GM12878 (cell line): ENCODE measurements at regions not wholly inside any gene's neighbourhood (a gene's known extent, or its start where the extent isn't known, plus 50 kb on each side); places are given as distances from the start of the nearest gene placed in this dataset.
"Not testable (repeated sequence)": the region's sequence is repeated elsewhere in the genome, so short reads cannot be mapped to it uniquely, and the experiment has no call there.

Source experiments
- ATAC-seq: fragments of 200-7000 bp; cut with Tn5 transposase; 3 replicates; pipeline ENCODE4 v1.9.1; 2020; ENCODE audit warnings: mild to moderate bottlenecking, moderate library complexity
- BruUV-seq: library from RNA; stranded (reverse); fragments of 400-500 nt; replicated peaks from 2 replicates; lab custom pipeline; 2021; lab: Mats Ljungman, UMichigan
- CTCF ChIA-PET: fragments of 300-600 bp; sonication (Branson Sonifier 250); formaldehyde crosslinking; extraction: SDS; loops from one replicate; lab custom pipeline; 2021; ENCODE audit warnings: inconsistent platforms; lab: Yijun Ruan, JAX
- POLR2A ChIA-PET: fragments of 350-600 bp; formaldehyde crosslinking; extraction: SDS; loops from one replicate; lab custom pipeline; 2021; ENCODE audit warnings: inconsistent platforms; lab: Charles Lee
- RAD21 ChIA-PET: fragments of 300-600 bp; sonication (Branson Sonifier 250); formaldehyde crosslinking; loops from one replicate; lab custom pipeline; 2023; ENCODE audit warnings: antibody characterized with exemption; ENCODE audit not compliant: unreplicated experiment; lab: Charles Lee
- SMC1A ChIA-PET: fragments of 300-600 bp; sonication (Branson Sonifier 250); formaldehyde crosslinking; loops from one replicate; lab custom pipeline; 2023; ENCODE audit not compliant: unreplicated experiment, uncharacterized antibody; lab: Charles Lee
- DNase-seq: peaks from one replicate; pipeline ENCODE4 v3.0.0-alpha.2; 2011; ENCODE audit warnings: low read depth, low spot score
- FAIRE-seq: peaks from 3 replicates; lab custom pipeline; 2011; peaks lifted over from hg19 to GRCh38; lab: Jason Lieb, UNC
- H2AFZ ChIP-seq: 2 replicates; pipeline ENCODE4 v1.6.0; 2011; ENCODE audit warnings: low read depth, low read length, control low read depth; ENCODE audit not compliant: control insufficient read depth
- H3K27ac ChIP-seq: 2 replicates; pipeline ENCODE4 v1.5.1; 2011; ENCODE audit warnings: control low read depth; ENCODE audit not compliant: control insufficient read depth, insufficient read depth
- H3K27me3 ChIP-seq, 2 experiments: replicated peaks in 1 of 2; 2 replicates each; pipeline versions ENCODE4 v1.6.0 to v1.6.1; 2011; ENCODE audit warnings: low read length in 1 of 2; ENCODE audit not compliant: control insufficient read depth in 2 of 2, insufficient read depth in 2 of 2
- H3K36me3 ChIP-seq, 2 experiments: 2 replicates each; pipeline ENCODE4 v1.5.1; 2011; ENCODE audit warnings: low read length in 1 of 2; ENCODE audit not compliant: control insufficient read depth in 2 of 2, insufficient read depth in 2 of 2
- H3K4me1 ChIP-seq: 2 replicates; pipeline ENCODE4 v1.6.1; 2011; ENCODE audit warnings: mild to moderate bottlenecking, low read length, moderate library complexity, mixed read lengths; ENCODE audit not compliant: control insufficient read depth, insufficient read depth
- H3K4me2 ChIP-seq: 2 replicates; pipeline ENCODE4 v1.6.0; 2011; ENCODE audit warnings: control low read depth; ENCODE audit not compliant: control insufficient read depth, insufficient read depth
- H3K4me3 ChIP-seq: fragments of 200-600 bp; sonication (generic); 2 replicates; pipeline ENCODE4 v1.5.1; 2016
- H3K79me2 ChIP-seq: 2 replicates; pipeline ENCODE4 v1.6.0; 2011; ENCODE audit warnings: low read length; ENCODE audit not compliant: control insufficient read depth, insufficient read depth
- H3K9ac ChIP-seq: 2 replicates; pipeline ENCODE4 v1.8.0; 2011; ENCODE audit warnings: low read length, control low read depth, mixed read lengths; ENCODE audit not compliant: control insufficient read depth, insufficient read depth
- H3K9me3 ChIP-seq: replicated peaks from 3 replicates; pipeline ENCODE4 v1.5.1; 2011; ENCODE audit warnings: mild to moderate bottlenecking, low read length; ENCODE audit not compliant: control insufficient read depth, insufficient read depth
- H4K20me1 ChIP-seq: 2 replicates; pipeline ENCODE4 v1.6.0; 2011; ENCODE audit not compliant: control insufficient read depth, insufficient read depth
- BCL11A ChIP-seq: IDR thresholded peaks from 2 replicates; pipeline ENCODE4 v1.6.1; 2011; ENCODE audit warnings: low read depth, low read length
- PML ChIP-seq: IDR thresholded peaks from 2 replicates; pipeline ENCODE4 v1.6.1; 2012; ENCODE audit warnings: low read length, inconsistent platforms
- RAD51 ChIP-seq: fragments of 450-650 bp; IDR thresholded peaks from 2 replicates; pipeline ENCODE4 v1.6.1; 2016; ENCODE audit warnings: moderate library complexity, mild to moderate bottlenecking, inconsistent platforms
- WGBS: methylation state at CpG from one replicate; pipeline ENCODE4 v1.1.6; 2016; ENCODE audit warnings: low lambda C conversion rate; ENCODE audit not compliant: insufficient replicate concordance, insufficient coverage; ENCODE audit errors: missing lambda C conversion rate; 5-methylcytosine and 5-hydroxymethylcytosine counted together
- in situ Hi-C: fragments of 300-500 bp; cut with MboI; formaldehyde crosslinking; loops from 9 replicates; pipeline ENCODE4 v1.14.3; 2018; ENCODE audit warnings: mixed read lengths
- intact Hi-C: fragments of 100-400 bp; cut with micrococcal nuclease; formaldehyde crosslinking; loops from one replicate; pipeline ENCODE4 v1.14.2; 2022; ENCODE audit not compliant: unreplicated experiment
- TF ChIP-seq, protein P1 (sequence below): fragments of 150-350 bp; IDR thresholded peaks from 2 replicates; pipeline ENCODE4 v1.6.1; 2014; ENCODE audit warnings: mild to moderate bottlenecking, low read depth, low read length

GRCh38 chr6:86609549-86610388 lies 327.6 kb upstream of the HTR1E start (continued):
- TF ChIP-seq RAD51 (no peak), PML (no peak), BCL11A (no peak)
- TF ChIP-seq, protein P1, sequence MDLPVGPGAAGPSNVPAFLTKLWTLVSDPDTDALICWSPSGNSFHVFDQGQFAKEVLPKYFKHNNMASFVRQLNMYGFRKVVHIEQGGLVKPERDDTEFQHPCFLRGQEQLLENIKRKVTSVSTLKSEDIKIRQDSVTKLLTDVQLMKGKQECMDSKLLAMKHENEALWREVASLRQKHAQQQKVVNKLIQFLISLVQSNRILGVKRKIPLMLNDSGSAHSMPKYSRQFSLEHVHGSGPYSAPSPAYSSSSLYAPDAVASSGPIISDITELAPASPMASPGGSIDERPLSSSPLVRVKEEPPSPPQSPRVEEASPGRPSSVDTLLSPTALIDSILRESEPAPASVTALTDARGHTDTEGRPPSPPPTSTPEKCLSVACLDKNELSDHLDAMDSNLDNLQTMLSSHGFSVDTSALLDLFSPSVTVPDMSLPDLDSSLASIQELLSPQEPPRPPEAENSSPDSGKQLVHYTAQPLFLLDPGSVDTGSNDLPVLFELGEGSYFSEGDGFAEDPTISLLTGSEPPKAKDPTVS: no peak

DNA sequence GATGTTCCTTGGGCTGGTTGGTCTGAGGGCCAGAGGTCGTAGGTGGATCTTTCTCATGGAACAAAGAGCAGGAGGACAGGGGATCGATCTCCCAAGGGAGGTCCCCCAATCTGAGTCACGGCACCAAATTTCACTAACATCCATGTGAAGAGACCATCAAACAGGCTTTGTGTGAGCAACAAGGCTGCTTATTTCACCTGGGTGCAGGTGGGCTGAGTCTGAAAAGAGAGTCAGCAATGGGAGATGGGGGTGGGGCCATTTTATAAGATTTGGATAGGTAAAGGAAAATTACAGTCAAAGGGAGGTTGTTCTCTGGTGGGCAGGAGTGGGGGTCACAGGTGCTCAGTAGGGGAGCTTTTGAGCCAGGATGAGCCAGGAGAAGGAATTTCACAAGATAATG lies 334.0 kb upstream of the HTR1E start:
- in situ Hi-C loops: not testable (repeated sequence)

GRCh38 chr6:86602093-86602492 lies 335.2 kb upstream of the HTR1E start:
- CTCF ChIA-PET, RAD21 ChIA-PET, H3K4me2 ChIP-seq, H3K4me1 ChIP-seq, H3K9me3 ChIP-seq, BruUV-seq, H3K27ac ChIP-seq, H3K4me3 ChIP-seq, H3K9ac ChIP-seq, H4K20me1 ChIP-seq, H2AFZ ChIP-seq, H3K36me3 ChIP-seq, ATAC-seq, FAIRE-seq, H3K27me3 ChIP-seq, H3K79me2 ChIP-seq, SMC1A ChIA-PET, intact Hi-C loops, POLR2A ChIA-PET, in situ Hi-C loops, DNase-seq: not testable (repeated sequence)
- WGBS: 40% methylated on average over 4 of the region's 6 CpGs

More for the DNA sequence above, 334.0 kb upstream of the HTR1E start:
- DNase-seq, RAD21 ChIA-PET, H3K79me2 ChIP-seq, H3K4me1 ChIP-seq, H3K9me3 ChIP-seq, H3K36me3 ChIP-seq, POLR2A ChIA-PET, H3K27me3 ChIP-seq, FAIRE-seq, H3K9ac ChIP-seq, intact Hi-C loops, H3K27ac ChIP-seq, H4K20me1 ChIP-seq, BruUV-seq, H2AFZ ChIP-seq, H3K4me2 ChIP-seq, H3K4me3 ChIP-seq, CTCF ChIA-PET, ATAC-seq, SMC1A ChIA-PET: not testable (repeated sequence)
- 28% methylated on average over 3 of the region's 3 CpGs for whole genome bisulfite sequencing

DNA sequence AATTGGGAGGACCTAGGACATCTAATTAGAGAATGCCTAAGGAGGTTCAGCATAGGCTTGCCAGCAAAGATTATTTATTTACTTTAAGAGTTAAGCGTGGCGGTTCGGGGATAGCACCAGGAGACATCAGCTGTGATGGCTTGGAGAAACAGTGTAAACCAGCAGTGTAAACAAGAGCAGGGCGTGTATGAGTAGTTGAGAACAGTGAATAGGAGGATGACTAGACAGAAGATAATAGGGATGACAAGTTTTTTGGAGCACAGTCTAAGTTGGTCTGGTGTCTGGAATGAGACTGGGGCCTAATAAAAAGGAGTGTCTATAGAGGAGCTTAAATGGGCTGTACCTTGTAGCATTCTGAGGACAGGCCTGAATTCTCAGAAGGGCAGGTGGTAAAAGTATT lies 338.4 kb upstream of the HTR1E start:
- not testable (repeated sequence) for DNase-seq

More for the DNA sequence above, 338.4 kb upstream of the HTR1E start:
- H3K9me3 ChIP-seq, RAD21 ChIA-PET, H3K4me2 ChIP-seq, BruUV-seq, H3K79me2 ChIP-seq, FAIRE-seq, intact Hi-C loops, H2AFZ ChIP-seq, CTCF ChIA-PET, H3K27ac ChIP-seq, H4K20me1 ChIP-seq, ATAC-seq, H3K4me3 ChIP-seq, POLR2A ChIA-PET, H3K4me1 ChIP-seq, H3K36me3 ChIP-seq, SMC1A ChIA-PET, H3K9ac ChIP-seq, H3K27me3 ChIP-seq, in situ Hi-C loops: not testable (repeated sequence)
- WGBS: 11% methylated on average over 4 of the region's 4 CpGs
